ENCODE measurements at regions not wholly inside any gene's neighbourhood (a gene's known extent, or its start where the extent isn't known, plus 50 kb on each side); places are given as distances from the start of the nearest gene placed in this dataset.
A peak's percentile ranks its signal among the peaks of the same experiment; 100 is the strongest.
"Not testable (repeated sequence)": the region's sequence is repeated elsewhere in the genome, so short reads cannot be mapped to it uniquely, and the experiment has no call there.

DNA sequence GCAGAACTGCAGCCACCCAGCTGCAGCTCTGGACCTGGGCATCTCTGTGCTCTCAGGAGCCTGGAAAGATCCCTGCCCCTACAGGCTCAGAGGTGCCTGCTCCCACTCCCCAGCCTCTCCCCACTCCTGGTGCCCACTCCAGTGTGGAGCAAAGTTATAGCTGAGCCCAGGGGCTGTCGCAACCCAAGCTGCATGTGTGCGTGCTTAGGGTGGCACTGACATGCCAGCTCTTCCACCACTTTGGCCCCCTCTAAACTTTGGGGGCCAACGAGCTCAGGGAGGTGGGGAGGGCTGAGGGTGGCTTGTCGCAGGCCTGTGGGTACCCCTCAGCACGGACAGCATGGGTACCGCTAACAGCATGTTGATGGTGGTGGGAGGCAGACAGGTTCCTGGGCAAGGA lies 126.3 kb upstream of the FHL2 start:
- no peak for DNase-seq

DNA sequence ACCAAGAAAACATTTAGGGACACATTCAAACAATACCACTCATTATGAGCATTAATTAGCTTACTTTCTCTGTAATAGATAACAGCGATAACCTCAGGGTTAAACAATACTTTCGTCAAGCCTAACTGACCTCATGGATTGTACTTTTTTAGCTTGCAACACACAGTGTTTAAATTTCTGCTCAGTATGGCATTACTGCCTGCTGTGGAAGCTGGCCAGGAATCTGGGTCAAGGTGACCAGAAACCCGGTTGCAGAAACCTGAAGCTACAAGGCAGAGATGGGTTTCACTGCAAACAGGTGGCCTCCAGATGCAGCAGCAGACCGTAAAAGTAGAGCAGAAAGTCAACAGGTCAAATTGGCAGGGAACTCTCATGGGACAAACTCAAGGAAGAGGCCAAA lies 123.8 kb upstream of the FHL2 start:
- DNase-seq, result no peak

DNA sequence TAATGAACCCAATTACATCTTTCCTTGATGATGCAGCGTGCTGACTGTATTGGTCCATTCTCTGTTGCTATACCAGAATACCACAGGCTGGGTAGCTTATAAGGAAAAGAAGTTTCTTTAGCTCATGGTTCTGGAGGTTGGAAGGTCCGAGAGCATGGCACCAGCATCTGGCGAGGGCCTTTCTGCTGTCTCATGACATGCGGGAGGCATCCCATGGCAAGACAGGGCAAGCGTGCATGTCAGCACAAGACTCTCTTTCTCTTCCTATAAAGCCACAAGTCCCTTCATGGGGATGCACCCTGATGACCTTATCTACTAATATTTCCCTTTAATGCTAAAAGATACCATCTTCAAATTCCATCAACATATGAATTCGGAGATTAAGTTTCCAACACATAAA lies 122.8 kb upstream of the FHL2 start:
- no peak for DNase-seq

DNA sequence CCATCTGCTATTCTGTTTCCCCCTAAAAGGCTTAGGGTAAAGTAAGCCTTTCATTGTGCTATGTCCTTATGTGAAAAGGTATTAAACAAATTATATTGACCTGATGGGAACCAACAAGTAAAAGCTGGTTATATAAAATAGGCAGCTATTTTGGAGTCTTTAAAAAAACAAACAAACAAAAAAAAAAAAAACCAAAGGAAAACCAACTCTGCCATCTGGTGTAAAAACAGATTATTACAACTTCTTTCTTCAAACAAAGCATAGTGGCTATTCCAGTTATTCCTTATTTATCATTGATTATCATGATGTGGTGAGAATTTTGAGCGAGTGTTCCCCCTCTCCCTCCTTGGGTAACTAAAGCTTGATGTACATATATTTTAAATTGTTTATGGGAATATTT lies 122.3 kb upstream of the FHL2 start:
- DNase-seq, result peak; percentile 51

DNA sequence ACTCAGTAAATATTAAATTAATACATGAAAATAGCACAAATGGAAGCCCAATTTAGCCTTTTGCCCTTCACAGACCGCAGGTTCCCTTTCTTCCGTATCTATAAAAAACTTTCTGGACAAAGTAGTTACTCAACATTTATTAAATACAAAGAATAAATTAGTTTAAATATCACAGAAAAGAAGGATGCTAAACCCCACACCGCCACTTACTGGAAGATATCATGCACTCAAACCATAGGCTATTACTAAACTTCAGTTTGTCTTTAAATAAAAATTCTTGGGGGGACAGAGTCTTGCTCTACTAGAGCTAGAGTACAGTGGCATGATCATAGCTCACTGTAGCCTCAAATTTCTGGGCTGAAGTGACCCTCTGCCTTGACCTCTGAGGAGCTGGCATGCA lies 120.7 kb upstream of the FHL2 start:
- no peak for DNase-seq

DNA sequence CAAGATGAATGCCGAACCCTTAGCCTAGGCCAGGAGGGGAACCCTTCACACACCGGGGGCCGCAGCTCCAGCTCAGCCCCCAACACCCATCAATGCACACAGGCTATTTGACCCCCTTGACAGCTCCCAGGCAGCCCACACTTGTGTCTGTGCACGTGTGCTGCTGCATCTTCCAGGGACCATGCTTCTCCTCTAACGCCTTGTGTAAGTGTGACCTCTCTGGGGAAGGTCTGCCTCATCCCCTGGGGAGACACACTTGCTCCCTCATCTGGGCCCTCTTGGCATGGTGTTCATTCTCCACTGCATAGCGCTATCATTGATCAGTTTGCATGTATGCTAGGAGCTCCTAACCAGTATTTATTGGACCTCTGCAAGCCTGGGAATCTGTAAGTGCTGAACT lies 120.0 kb upstream of the FHL2 start:
- DNase-seq, result no peak

DNA sequence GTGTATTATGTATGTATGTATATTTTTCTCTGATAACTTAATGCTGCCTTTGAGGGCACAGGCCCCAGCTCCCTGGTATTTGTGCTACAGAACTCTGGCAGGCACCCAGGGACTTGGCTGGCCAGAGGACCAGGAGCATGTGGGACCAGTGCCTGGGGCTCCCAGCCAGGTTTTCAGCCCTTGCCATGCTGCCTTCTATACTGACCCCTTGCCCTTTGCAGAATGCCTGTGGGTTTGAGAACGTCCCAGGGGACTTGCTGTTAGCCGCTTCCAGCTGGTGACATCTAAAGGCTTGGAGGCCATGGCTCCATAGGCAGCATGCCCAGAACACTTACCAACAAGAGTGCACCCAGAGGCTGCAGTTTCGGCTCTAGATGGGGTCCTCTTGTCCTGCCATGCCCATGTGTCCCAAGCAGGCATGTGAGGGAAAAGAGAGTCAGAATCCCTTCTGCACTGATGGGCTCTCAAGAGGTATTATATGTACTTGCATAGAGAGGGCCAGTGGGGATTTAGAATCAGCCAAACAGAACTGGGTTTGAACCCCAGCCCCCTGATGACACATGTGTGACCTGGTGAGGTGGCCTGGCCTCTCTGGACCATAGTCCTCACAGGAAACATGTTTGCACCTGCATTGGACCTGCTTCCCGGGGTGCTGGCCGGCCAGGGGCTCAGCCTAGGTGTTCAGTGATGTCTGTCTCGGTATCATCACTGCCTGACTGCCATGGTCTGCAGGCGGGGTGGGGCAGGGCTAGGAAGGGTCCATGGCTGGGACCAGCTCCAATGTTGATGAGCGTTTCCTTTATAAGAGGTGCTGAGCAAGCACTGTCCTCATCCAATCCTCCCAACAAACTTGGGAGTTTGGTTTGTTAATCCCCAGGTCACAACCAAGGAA lies 119.2 kb upstream of the FHL2 start:
- no peak for DNase-seq

DNA sequence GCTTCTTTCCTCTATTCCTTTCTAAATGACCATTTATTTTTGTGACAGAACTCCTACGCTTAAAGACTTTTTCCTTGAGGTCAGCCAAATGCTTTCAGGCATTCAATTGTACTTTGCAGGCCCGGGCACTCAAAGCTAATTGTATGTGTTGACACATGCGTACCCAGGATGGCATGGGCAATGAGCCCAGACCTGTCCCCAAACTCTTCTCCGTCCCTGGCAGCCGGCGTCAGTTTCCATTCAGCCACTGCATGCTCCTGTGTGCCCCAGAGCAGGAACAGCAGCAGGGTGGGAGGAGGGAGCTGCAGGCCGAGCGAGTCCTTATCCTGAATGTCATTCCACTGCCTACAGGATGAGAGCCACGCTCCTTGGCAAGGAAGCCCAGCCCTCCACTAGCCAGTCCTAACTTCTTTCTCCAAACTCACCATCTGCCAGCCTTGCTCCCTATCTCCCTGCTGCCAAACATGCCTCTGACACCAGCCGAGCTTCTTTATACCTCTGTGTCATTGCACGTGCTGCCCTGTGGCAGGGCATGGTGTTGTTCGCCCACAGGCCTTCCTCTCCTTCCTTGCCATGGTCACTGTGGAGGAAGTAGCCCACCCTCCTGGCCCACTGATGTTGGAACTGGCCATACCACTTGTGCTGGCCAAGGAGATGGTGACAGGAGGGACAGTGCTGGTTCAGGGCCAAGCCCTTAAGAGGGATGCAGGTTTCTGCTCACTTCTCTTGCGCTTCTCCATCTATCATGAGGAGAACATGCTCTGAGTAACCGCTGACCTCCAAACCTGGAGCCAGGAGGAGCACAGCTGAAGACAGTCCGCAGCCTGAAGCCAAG lies 116.9 kb upstream of the FHL2 start:
- no peak for DNase-seq

DNA sequence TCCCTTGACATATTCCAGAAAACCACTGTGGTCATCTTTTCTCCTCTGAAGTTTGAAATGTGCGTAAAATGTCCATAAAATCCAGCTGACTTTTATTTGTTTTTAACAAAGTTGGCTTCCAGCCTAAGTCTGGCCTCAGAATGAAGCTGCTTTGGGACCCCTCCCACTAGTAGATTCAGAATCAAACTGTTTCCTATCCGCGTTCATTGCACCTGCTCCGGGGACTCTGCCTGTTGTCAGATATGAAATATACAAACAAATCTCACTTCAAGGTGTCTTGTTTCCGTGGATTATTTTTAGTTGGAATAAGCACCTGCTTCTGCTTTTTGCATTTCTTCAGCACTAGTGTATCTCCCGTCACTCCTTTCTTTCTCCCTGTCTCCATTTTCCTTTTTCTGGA lies 115.7 kb upstream of the FHL2 start:
- DNase-seq, result no peak

DNA sequence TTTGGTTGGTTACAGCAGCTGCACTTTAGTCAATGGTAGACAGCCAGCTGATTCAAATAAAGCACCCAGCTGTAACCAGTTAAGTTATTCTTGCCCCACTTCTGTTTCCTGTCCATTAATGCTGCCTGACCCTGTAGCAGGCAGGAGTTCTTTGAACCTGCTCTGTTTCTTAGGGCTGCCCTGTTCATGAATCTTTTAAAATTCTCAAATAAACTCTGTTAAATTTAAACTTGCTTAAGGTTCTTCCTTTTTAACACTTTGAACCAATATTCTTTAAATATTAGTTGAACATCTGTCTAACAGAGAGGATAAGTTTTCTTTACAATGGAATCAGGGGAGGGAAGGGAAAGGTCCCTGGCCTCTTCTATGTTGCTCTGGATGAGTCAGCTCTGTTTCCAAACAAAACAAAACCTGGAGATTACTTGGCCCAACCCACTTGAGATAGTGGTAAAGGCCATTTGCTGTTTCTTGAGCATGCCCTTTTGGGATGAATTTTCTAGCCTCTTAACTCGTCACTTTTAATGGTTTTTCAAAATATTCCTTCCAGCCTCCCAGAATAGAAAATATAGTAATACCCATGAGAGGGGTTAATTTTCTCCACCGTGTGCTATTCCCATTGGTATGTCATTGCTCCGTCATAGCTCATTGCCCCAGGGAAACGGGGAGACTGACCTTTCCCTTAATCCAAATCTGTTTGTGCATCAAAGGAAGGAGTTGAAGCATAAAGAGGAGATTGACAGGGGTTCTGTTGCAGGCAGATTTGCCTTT lies 112.1 kb upstream of the FHL2 start:
- no peak for DNase-seq

DNA sequence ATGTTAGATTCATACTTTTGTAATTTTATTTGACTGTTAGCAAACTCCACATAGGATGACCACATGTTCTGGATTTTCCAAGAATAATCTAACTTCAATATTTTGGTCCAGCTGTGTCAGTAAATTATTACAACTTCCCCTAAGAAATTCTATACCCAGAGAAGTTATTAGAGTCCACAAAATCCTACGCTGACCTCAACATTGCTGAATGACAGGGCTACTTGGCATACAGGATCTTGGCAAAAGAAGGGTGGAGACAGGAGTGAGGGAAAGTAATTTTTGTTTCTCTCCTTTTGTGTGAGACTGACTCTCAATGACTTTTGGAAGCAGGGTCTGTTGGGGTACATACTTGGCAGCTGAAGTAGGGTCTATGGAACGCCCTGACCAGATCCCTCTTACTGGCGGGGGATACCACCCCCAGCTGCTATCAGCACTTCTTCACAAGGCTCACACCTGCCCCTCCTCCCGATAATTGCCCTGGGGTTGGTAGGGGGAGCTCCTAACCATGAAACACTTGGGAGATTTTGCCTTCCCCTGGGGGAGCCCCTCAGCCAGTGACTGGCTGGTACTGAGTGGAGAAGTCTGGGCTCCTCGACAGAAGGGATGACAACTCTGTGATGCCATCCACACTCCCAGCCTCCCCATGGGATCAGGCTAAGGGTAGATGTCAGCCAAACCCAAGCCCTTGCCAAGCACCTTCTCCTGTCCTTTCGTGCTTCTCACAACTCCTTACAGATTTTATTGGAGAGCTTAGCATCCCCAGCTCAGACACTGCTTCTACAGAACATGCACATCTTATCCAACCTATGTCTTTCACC lies 110.6 kb upstream of the FHL2 start:
- DNase-seq, result no peak

DNA sequence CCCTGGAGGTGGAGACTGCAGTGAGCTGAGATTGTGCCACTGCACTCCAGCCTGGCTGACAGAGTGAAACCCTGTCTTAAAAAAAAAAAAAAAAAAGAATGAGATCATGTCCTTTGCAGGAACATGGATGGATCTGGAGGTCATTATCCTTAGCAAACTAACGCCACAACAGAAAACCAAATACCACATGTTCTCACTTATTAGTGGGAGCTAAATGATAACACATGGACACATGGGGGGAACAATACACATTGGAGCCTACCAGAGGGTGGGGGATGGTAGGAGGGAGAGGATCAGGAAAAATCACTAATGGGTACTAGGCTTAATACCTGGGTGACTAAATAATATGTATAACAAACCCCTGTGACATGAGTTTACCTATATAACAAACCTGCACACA lies 108.0 kb upstream of the FHL2 start:
- not testable (repeated sequence) for DNase-seq

DNA sequence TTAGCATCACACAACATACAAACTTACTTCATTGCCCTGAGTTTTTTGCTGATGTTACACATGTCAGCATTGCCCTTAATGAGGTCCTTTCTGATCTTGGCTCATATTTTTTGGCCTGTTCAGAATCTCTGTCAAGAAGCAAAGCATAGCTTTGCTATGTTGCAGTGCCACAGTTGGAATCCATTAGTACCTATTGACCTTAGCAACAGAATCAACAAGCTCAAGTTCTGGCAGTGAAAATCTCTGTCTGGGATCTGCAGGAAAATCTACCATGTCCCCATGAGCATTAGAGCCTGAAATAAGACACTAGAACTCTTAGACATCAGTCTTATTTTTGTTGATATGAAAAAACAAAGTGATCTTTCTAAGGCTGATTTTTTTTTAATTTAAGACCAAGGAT lies 105.6 kb upstream of the FHL2 start:
- no peak for DNase-seq

DNA sequence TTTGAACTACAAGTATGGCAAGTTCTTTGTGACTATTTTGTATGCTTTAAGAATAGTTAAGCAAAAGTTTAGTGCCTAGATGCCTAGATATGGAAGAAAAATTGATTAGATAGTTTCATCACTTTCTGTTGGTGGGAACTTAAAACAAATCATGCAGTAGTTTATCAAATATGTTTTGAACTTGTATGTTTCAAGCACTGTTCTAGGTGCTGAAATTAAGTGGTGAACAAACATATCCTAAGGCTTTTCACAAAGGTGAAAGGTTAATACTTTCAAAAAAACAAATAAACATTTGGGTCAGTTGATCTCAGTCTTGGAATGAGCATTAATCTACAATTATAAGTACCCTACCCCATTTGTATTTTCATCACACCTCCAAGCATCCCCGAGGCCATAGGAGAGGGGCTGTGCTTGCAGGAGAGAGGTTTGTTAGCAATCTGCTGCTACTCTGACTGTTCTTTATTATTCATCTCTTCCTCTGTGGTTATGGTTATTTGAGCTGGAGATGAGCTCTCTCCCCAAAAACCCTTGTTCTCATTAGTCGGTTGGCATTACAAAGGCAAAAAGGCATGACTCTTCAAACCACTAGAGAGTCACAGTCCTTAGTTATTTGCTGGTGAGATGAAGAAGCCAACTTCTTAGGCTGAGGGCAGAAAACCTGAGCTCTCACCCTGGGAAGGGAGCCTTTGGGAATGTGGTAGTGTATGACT lies 103.9 kb upstream of the FHL2 start:
- DNase-seq, result no peak

DNA sequence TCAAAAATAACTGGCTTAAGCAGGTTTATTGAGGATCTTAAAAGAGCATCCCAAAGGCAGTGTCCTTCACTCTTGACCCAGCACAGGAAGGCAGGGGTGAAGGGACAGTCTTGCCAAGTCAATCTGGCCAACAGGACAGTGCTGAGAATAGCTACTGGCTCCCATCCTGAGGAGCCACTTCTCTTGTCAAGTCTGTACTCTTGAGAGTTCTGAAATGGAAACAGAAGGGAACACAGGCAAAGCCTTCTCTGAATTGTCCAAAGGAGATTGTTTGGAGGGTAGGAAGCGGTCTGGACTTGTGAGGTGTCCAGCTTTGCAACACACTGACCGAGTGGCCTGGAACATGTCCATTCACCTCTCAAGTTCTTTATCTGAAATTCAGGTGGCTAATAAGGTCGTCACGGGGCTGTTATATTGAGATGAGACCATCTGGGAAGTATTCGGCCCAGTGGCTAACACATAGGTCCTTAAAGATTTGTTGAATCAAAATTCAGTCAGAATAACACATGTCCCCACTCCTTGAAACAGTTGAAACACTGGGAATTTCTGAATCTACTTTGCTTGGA lies 99.5 kb upstream of the FHL2 start:
- no peak for DNase-seq

DNA sequence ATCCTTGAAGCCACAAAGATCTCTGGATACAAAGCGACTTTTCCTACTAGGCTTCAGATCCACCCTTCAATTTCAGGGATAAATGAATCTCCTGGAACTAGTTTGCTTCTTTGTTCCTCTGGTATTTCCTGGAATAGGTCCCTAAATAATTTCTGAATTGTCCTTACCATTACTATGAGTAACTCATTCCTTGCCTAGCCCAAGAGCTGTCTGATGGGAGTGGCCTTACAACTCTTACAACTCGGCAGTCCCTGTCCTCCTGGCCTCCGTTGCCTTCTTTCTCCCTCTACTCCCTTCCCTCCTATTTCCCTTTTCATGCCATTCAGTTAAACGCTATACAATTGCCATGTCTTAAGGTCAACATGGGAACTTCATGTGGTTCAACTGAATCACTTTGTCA lies 98.2 kb upstream of the FHL2 start:
- DNase-seq, result no peak

DNA sequence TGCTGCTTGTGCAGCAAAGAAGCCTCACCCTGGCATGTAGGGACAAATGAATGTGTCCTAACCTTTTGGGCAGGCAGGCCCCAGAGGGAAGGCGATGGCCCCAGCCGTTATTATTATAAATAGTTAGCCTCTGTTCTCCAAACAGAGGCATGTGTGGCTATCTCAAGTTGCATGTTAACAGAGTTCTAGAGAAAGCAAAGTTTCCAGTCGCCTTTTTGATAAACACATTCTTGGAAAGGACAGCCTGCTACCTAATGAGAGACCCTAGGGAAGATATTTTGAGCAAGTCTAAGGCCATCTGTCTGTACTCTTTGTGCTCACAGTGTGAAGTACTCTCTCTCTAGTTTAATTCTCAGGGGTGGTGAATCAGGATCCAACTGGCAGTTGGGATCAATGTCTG lies 97.4 kb upstream of the FHL2 start:
- no peak for DNase-seq

DNA sequence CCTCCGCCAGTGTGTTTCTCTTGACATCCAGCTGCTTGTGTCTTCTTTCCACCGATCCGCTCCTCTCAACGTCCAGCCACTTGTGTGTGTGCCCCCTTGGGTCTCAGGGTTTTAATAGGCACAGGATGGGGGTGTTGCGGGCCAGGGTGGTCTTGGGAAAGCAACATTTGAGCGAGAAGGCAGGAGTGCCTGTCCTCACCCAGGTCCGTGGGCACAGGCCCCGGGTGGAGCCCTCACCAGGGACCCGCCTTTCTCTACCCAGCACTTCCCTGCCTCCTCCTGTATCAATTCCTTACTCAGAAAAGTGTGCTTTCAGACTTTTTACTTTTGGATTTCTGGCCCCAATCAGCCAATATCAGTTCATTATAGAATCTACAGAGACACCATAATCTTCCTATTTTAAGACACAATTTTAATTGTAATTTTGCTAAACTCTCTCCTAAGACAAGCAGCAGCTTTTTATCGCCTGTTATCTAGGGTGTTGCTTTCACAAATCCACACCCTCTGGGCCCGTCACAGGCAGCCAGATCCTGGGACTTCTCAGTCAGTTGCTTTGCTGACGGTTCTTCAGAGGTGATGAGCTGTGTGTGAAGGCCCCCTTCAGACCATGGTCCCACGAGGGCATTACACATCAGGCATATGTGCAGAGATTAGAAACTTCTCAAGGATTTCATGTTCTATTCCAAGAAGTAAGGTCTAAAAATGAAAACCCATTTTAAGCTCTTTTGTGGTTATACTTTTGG lies 96.0 kb upstream of the FHL2 start:
- DNase-seq, result no peak

DNA sequence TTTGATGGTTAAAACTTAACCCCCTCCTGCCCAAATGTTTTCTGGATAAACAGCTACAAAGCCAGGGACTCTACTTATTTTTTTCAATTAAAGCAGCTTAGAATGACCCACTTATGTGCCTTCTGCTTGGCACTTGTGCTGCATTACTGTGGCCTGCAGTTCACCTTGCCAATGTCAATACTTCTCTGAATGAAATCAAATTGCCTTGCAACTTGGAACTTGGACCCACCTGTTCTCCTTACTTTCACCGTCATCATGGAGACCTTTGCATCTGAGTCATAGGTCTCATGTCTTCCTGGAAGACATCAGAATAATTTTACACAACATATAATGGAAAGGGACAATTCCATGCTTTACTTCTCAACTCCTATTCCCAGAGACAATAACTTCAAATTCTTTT lies 92.1 kb upstream of the FHL2 start:
- no peak for DNase-seq

DNA sequence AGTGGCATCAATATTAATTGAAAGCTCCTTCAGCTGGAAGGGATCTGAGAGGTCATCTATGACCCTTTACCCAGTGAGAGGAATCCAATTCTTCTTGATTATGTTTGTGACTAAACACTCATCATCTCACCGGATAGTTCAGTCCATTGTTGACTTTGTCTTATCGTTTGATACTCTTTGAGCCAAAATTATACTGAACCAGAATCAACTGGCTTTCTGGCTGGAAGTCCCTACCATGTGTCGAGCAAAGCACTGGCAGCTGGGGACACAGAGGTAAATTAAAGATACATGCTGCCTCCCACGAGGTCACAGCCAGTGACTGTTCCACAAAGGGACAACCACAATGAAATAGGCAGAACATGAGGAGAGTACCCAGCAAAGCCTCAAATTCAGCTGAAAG lies 91.4 kb upstream of the FHL2 start:
- no peak for DNase-seq

Data from NCI-H1694 (cell line).